Kidney (tissue), 13 donors: ENCODE measurements at regions not wholly inside any gene's neighbourhood (a gene's known extent, or its start where the extent isn't known, plus 50 kb on each side); places are given as distances from the start of the nearest gene placed in this dataset.

Experiments used
- DNase-seq, 5 donors: peaks; one replicate each; pipeline ENCODE4 v3.0.0-alpha.2; 2013 to 2020
- FAIRE-seq: peaks from 2 replicates; lab custom pipeline; 2012; peaks lifted over from hg19 to GRCh38; lab: Jason Lieb, UNC
- H3K27ac ChIP-seq, 2 donors: one replicate each; pipeline ENCODE4 v1.7.0; 2013; ENCODE audit warnings: low read depth in 2 of 2, low read length in 2 of 2, inconsistent platforms in 1 of 2
- H3K27me3 ChIP-seq: one replicate; pipeline ENCODE4 v1.7.1; 2013; ENCODE audit warnings: low read length, inconsistent platforms; ENCODE audit not compliant: control insufficient read depth, insufficient read depth
- H3K36me3 ChIP-seq, 3 donors: one replicate each; pipeline versions ENCODE4 v1.7.0 to v1.7.1; 2013; ENCODE audit warnings: low read length in 3 of 3, control low read depth in 1 of 3, inconsistent platforms in 1 of 3; ENCODE audit not compliant: insufficient read depth in 3 of 3, control insufficient read depth in 2 of 3
- H3K4me1 ChIP-seq, 3 donors: one replicate each; pipeline versions ENCODE4 v1.7.0 to v1.7.1; 2013; ENCODE audit warnings: low read length in 3 of 3, inconsistent platforms in 1 of 3, low read depth in 1 of 3; ENCODE audit not compliant: control insufficient read depth in 2 of 3, insufficient read depth in 2 of 3
- H3K4me3 ChIP-seq, 3 donors: one replicate each; pipeline versions ENCODE4 v1.7.0 to v1.8.1; 2013; ENCODE audit warnings: low read length in 3 of 3, control low read depth in 1 of 3, inconsistent platforms in 1 of 3
- H3K9ac ChIP-seq, 3 donors: one replicate each; pipeline versions ENCODE4 v1.7.0 to v1.7.1; 2013; ENCODE audit warnings: low read length in 3 of 3, control low read depth in 1 of 3, inconsistent platforms in 1 of 3
- H3K9me3 ChIP-seq, 3 donors: one replicate each; pipeline versions ENCODE4 v1.7.0 to v1.7.1; 2013; ENCODE audit warnings: low read length in 3 of 3, control low read depth in 1 of 3, inconsistent platforms in 1 of 3; ENCODE audit not compliant: control insufficient read depth in 2 of 3, insufficient read depth in 1 of 3
- intact Hi-C: fragments of 100-400 bp; cut with DNase I; formaldehyde crosslinking; loops from one replicate; pipeline ENCODE4 v1.11.1; 2022
- TF ChIP-seq, protein P1 (sequence below): IDR thresholded peaks from 3 replicates; pipeline ENCODE4 v1.5.1; 2012; ENCODE audit warnings: mild to moderate bottlenecking, moderate library complexity, borderline replicate concordance; ENCODE audit not compliant: insufficient read depth; ENCODE audit errors: extremely low read depth
- donor health status: control.
- donor health status: control.
- donor health status: control.
- donor health status: control.
- donor health status: control.
- donor health status: DM: yes; HTN: yes; CAD: no.
- donor health status: Normal renal cell carcinoma (clear cell type).

DNA sequence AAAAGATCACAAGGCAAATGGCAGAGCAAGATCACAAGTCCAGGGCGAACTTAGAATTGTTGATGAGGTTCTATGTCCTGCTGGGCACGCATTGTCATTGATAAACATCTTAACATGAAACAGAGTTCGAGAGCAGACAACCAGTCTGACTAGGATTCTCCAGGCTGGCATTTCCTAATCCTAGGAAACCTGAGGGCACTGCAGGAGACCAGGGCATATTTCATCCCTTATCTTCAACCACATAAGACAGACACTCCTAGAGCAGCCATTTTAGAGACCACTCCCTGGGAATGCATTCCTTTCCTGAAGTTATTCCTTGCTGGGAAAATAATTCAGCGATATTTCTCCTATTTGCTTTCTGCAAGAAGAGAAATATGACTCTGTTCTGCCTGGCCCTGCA is 1199.9 kb downstream of the SI start:
- Histone ChIP-seq H3K27me3 (no peaks in the 10 kb centered on the region), H3K9me3 (peaks cover 0 to 4% (median 0%) of the 10 kb centered on the region in 3 donors), H3K4me1 (no peaks in the 10 kb centered on the region), H3K4me3 (no peak overlapping the region), H3K36me3 (no peaks in the 10 kb centered on the region), H3K9ac (no peak overlapping the region), H3K27ac (no peak overlapping the region)
- FAIRE-seq, result no peak
- DNase-seq, result no peak
- TF ChIP-seq, protein P1, sequence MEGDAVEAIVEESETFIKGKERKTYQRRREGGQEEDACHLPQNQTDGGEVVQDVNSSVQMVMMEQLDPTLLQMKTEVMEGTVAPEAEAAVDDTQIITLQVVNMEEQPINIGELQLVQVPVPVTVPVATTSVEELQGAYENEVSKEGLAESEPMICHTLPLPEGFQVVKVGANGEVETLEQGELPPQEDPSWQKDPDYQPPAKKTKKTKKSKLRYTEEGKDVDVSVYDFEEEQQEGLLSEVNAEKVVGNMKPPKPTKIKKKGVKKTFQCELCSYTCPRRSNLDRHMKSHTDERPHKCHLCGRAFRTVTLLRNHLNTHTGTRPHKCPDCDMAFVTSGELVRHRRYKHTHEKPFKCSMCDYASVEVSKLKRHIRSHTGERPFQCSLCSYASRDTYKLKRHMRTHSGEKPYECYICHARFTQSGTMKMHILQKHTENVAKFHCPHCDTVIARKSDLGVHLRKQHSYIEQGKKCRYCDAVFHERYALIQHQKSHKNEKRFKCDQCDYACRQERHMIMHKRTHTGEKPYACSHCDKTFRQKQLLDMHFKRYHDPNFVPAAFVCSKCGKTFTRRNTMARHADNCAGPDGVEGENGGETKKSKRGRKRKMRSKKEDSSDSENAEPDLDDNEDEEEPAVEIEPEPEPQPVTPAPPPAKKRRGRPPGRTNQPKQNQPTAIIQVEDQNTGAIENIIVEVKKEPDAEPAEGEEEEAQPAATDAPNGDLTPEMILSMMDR, result no peak
- intact Hi-C loops, result no loop called here

DNA sequence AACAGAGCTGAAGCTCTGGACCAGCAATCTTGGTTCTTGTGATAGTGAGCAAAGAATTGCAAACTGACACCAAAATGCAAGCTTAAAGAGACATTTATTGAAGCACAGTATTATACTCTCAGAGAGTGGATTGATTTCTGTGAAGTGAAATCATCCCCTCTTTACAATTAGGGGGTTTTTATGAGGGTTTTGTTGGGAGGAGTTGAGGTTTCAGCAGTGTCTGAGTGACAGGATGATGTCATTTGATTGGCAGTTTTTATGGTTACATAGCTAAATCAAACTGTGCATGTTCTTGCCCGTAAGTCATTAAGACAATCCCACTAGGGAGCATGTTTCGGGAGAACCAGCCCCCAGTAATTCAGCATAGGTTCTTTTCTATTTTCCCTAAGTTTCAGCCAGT is 1200.5 kb downstream of the SI start:
- Histone ChIP-seq H3K27me3 (no peaks in the 10 kb centered on the region), H3K27ac (no peak overlapping the region), H3K9ac (no peak overlapping the region), H3K4me3 (no peak overlapping the region), H3K9me3 (peaks cover 0 to 4% (median 0%) of the 10 kb centered on the region in 3 donors), H3K4me1 (no peaks in the 10 kb centered on the region), H3K36me3 (no peaks in the 10 kb centered on the region)
- no peak for FAIRE-seq
- DNase-seq, result no peak
- intact Hi-C loops, result no loop called here
- TF ChIP-seq, protein P1, result no peak

GRCh38 chr3:163863146-163863545 is 1215.2 kb downstream of the SI start:
- TF ChIP-seq, protein P1, result no peak
- H3K9me3 ChIP-seq, result no peaks in the 10 kb centered on the region
- intact Hi-C loops, result no loop called here
- no peaks in the 10 kb centered on the region for H3K4me1 ChIP-seq
- no peaks in the 10 kb centered on the region for H3K27me3 ChIP-seq
- DNase-seq (no peak), FAIRE-seq (no peak)
- no peak overlapping the region for H3K27ac ChIP-seq
- H3K4me3 ChIP-seq, result no peak overlapping the region
- H3K9ac ChIP-seq, result no peak overlapping the region
- H3K36me3 ChIP-seq, result no peaks in the 10 kb centered on the region

DNA sequence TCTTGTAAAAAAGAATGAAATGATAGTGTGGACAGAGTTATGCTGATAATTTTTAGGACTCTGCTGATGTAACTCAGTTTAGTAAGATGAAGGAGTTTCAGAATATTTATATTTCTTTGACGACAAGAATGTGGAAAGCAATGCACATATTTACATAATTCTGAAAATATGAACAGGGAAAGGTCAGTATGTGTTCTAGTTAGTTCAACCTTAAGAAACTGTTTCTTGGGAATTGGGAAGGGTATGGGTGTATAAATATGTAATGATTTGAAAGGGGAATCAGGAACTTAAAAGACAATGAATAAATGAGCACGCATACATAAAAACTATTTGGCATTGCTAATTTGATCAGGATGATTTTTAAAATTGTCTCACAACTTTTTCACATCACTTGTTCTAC is 1226.1 kb downstream of the SI start:
- H3K4me3 ChIP-seq, result no peak overlapping the region

More for the DNA sequence above, 1226.1 kb downstream of the SI start:
- Histone ChIP-seq H3K4me1 (no peaks in the 10 kb centered on the region), H3K9ac (no peak overlapping the region), H3K36me3 (no peaks in the 10 kb centered on the region), H3K27ac (no peak overlapping the region), H3K27me3 (no peaks in the 10 kb centered on the region), H3K9me3 (no peaks in the 10 kb centered on the region)
- intact Hi-C loops, result no loop called here
- TF ChIP-seq, protein P1, result no peak
- FAIRE-seq (no peak), DNase-seq (no peak)
